ENCODE measurements at regions not wholly inside any gene's neighbourhood (a gene's known extent, or its start where the extent isn't known, plus 50 kb on each side); places are given as distances from the start of the nearest gene placed in this dataset.

- TF ChIP-seq, protein P1, sequence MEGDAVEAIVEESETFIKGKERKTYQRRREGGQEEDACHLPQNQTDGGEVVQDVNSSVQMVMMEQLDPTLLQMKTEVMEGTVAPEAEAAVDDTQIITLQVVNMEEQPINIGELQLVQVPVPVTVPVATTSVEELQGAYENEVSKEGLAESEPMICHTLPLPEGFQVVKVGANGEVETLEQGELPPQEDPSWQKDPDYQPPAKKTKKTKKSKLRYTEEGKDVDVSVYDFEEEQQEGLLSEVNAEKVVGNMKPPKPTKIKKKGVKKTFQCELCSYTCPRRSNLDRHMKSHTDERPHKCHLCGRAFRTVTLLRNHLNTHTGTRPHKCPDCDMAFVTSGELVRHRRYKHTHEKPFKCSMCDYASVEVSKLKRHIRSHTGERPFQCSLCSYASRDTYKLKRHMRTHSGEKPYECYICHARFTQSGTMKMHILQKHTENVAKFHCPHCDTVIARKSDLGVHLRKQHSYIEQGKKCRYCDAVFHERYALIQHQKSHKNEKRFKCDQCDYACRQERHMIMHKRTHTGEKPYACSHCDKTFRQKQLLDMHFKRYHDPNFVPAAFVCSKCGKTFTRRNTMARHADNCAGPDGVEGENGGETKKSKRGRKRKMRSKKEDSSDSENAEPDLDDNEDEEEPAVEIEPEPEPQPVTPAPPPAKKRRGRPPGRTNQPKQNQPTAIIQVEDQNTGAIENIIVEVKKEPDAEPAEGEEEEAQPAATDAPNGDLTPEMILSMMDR (IDR thresholded peaks at IDR 0.05), result no peak
- TF ChIP-seq POLR2AphosphoS5 (IDR thresholded peaks at IDR 0.05) (no peak), POLR2A (IDR thresholded peaks at IDR 0.05) (no peak)
These were observed 69.7 kb upstream of the CAB39 start for GRCh38 chr2:230642966-230643365.

Measured in stomach (tissue), 4 donors.